Kidney capillary endothelial cell (primary cell): ENCODE measurements at regions not wholly inside any gene's neighbourhood (a gene's known extent, or its start where the extent isn't known, plus 50 kb on each side); places are given as distances from the start of the nearest gene placed in this dataset.

Source experiments
- DNase-seq: peaks from one replicate; pipeline ENCODE4 v3.0.0-alpha.2; 2018; ENCODE audit warnings: low spot score

- DNase-seq: no peak
These were observed 269.4 kb downstream of the PTPRU start for GRCh38 chr1:29505532-29506220.

- no peak for DNase-seq
These were observed 268.5 kb downstream of the PTPRU start for GRCh38 chr1:29504709-29505410.

- no peak for DNase-seq
These were observed 267.9 kb downstream of the PTPRU start for GRCh38 chr1:29504196-29504595.

GRCh38 chr1:29502911-29503840 is 266.9 kb downstream of the PTPRU start:
- no peak for DNase-seq

GRCh38 chr1:29502225-29502910 is 266.0 kb downstream of the PTPRU start:
- no peak for DNase-seq

- no peak for DNase-seq
These were observed 265.1 kb downstream of the PTPRU start for GRCh38 chr1:29501227-29501976.

GRCh38 chr1:29500651-29501050 is 264.3 kb downstream of the PTPRU start:
- DNase-seq: no peak

- no peak for DNase-seq
These were observed 263.7 kb downstream of the PTPRU start for GRCh38 chr1:29500041-29500440.

- no peak for DNase-seq
These were observed 262.9 kb downstream of the PTPRU start for GRCh38 chr1:29499104-29499650.

- no peak for DNase-seq
These were observed 262.1 kb downstream of the PTPRU start for GRCh38 chr1:29498126-29499103.

- DNase-seq: no peak
These were observed 261.2 kb downstream of the PTPRU start for GRCh38 chr1:29497395-29498125.

- no peak for DNase-seq
These were observed 260.4 kb downstream of the PTPRU start for GRCh38 chr1:29496701-29497100.

- no peak for DNase-seq
These were observed 254.0 kb downstream of the PTPRU start for GRCh38 chr1:29490204-29490934.

GRCh38 chr1:29489471-29489870 is 253.1 kb downstream of the PTPRU start:
- DNase-seq: no peak

- DNase-seq: no peak
These were observed 252.5 kb downstream of the PTPRU start for GRCh38 chr1:29488794-29489311.

- no peak for DNase-seq
These were observed 251.9 kb downstream of the PTPRU start for GRCh38 chr1:29488086-29488793.

- no peak for DNase-seq
These were observed 251.0 kb downstream of the PTPRU start for GRCh38 chr1:29487291-29487690.
